ENCODE measurements at regions not wholly inside any gene's neighbourhood (a gene's known extent, or its start where the extent isn't known, plus 50 kb on each side); places are given as distances from the start of the nearest gene placed in this dataset.
A peak's percentile ranks its signal among the peaks of the same experiment; 100 is the strongest.

GRCh38 chr16:86757704-86758040 lies 179.3 kb downstream of the FOXL1 start:
- FAIRE-seq (no peak), DNase-seq (ENCODE audit: insufficient read length, low spot score) (no peak)
- TF ChIP-seq CTCF (IDR thresholded peaks at IDR 0.05; ENCODE audit: insufficient read depth, missing control alignments), result no peak

DNA sequence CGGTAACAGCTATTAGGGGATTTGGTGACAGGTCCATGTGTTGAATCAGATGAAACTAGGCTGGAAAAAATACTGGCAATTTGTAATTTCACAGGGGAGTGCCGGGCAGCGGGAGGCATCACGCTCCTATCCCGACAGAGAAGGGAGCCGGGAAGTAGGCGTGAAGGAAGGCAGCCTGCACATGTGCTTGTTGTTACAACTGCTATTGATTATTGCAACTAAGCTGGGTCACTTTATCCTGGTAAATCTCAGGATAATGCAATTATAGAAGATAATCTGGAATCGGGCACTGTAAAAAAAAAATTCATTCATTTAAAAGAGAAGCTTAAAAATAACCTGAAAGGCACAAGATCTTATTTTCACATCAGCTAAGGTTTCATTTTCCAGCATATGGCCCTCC lies 180.6 kb downstream of the FOXL1 start:
- DNase-seq (ENCODE audit: insufficient read length, low spot score), result no peak
- no peak for FAIRE-seq
- TF ChIP-seq CTCF (IDR thresholded peaks at IDR 0.05; ENCODE audit: insufficient read depth, missing control alignments), result no peak

DNA sequence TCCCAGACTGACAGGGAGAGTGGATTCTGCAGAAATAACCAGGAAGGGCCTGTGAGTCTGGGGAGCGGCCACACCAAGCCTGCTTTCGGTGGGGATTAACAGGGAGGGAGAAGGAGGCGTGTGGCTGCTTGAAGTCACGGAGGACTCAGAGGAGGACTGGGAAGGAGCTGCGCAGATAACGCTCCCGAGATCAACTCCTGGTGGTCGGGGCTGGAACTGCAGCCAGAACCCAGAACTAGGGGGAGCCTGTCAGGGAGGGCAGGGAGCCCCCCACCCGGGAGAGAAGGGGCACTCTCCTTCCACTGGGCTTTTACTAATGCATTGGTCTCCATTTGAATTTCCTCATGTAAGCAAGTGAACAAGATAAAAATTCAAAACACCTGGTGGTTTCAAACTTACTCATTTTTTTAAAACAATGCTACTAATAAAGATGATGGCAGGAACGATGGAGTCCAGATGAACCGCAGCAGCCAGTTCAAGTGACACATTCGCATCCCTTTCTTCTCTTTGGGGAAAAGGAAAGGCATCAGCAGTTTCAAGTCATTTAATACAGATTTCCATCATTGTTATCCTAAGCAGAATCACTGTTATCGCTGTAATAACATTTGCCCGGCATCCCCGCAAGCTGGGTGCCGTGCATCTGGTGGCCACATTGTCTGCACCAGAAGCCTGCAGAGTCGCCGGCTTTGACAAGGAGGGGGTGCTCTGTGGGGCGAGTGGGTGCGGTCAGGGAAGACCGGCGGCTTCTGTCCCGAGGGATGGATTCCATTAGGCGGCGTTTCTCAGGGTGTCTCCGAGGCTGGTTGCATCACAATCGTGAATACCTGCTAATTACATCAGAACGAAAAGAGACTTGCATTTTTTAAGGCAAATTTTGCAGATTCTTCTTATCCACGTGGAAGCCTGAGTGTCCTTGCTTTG lies 183.0 kb downstream of the FOXL1 start:
- DNase-seq (ENCODE audit: insufficient read length, low spot score), result no peak
- no peak for FAIRE-seq
- TF ChIP-seq CTCF (IDR thresholded peaks at IDR 0.05; ENCODE audit: insufficient read depth, missing control alignments), result peak; percentile 44

- TF ChIP-seq CTCF (IDR thresholded peaks at IDR 0.05; ENCODE audit: insufficient read depth, missing control alignments), result no peak
- FAIRE-seq (no peak), DNase-seq (ENCODE audit: insufficient read length, low spot score) (no peak)
These were observed 183.7 kb downstream of the FOXL1 start for GRCh38 chr16:86762095-86762494.

DNA sequence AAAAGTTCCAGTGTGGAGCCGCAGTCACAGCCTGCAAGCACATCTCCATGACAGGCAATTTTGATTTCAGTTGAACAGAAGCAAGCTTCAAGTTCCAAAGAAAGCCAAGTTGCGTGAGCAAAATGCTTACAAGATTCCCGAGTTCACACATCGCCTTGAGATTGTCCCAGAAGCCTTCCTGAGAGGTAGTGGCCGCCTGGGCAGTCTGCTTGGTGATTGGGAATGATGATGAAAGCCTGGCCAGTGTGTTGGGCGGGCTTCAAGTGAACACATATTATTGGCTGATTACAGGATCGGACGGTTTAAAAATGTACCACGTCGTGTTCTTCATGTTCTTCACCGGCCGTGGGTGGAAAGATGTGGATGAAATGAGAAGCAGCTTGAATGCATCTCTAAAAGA lies 185.5 kb downstream of the FOXL1 start:
- no peak for TF ChIP-seq CTCF (IDR thresholded peaks at IDR 0.05; ENCODE audit: insufficient read depth, missing control alignments)
- FAIRE-seq, result no peak

GRCh38 chr16:86764551-86764950 lies 186.2 kb downstream of the FOXL1 start:
- no peak for TF ChIP-seq CTCF (IDR thresholded peaks at IDR 0.05; ENCODE audit: insufficient read depth, missing control alignments)
- DNase-seq (ENCODE audit: insufficient read length, low spot score) (no peak), FAIRE-seq (no peak)

More for the DNA sequence above, 185.5 kb downstream of the FOXL1 start:
- DNase-seq (ENCODE audit: insufficient read length, low spot score), result no peak

DNA sequence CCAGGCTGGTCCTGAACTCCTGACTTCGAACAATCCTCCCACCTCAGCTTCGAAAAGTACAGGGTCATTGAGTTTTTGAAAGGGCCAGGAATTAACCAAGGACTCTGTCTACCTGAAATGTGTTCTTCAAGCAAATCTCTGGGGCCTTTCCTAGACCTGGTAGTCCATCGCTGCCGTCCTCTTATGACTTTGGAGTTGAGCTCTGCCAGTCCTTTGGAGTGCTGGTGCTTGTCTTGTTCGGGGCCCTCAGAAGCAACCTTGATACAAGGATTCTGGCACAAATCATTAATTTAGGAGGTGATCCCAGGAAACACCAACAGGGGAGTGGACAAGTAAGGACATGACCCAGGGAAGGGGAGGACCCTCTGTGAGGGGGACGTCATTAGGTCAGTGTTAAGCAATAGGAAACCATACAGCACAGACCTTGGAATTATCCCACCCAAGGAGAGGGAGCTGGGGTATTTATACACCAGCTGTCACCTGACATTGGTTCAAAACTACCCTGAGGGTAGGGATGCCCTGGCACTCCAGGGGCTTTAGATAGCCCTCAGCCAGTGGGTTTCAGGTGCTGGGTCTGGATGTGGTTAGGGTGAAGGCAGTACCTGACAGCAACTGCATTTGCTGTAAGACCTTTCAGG lies 187.2 kb downstream of the FOXL1 start:
- FAIRE-seq, result no peak
- TF ChIP-seq CTCF (IDR thresholded peaks at IDR 0.05; ENCODE audit: insufficient read depth, missing control alignments), result no peak

More for the DNA sequence above, 187.2 kb downstream of the FOXL1 start:
- no peak for DNase-seq (ENCODE audit: insufficient read length, low spot score)

Measured in D721Med (cell line).